HepG2 (cell line): ENCODE measurements at regions not wholly inside any gene's neighbourhood (a gene's known extent, or its start where the extent isn't known, plus 50 kb on each side); places are given as distances from the start of the nearest gene placed in this dataset.

Experiments used
- ATAC-seq: fragments of 200-7000 bp; cut with Tn5 transposase; 3 replicates; pipeline ENCODE4 v1.9.1; 2020; ENCODE audit warnings: mild to moderate bottlenecking, moderate library complexity
- BruUV-seq: library from RNA; stranded (reverse); fragments of 400-500 nt; replicated peaks from 2 replicates; lab custom pipeline; 2021; lab: Mats Ljungman, UMichigan
- CTCF ChIA-PET: fragments of 300-600 bp; formaldehyde crosslinking; extraction: SDS; loops from one replicate; lab custom pipeline; 2021; ENCODE audit warnings: low total read pairs, inconsistent platforms, low intra/inter-chr PET ratio; lab: Yijun Ruan, JAX
- POLR2A ChIA-PET: fragments of 350-600 bp; sonication (Branson Sonifier 250); formaldehyde crosslinking; loops from one replicate; lab custom pipeline; 2020; ENCODE audit warnings: antibody characterized with exemption, inconsistent platforms; lab: Yijun Ruan, JAX
- DNase-seq: peaks from one replicate; pipeline ENCODE4 v3.0.0-alpha.2; 2015; ENCODE audit warnings: low spot score
- FAIRE-seq: peaks from 3 replicates; lab custom pipeline; 2011; peaks lifted over from hg19 to GRCh38; lab: Jason Lieb, UNC
- H2AFZ ChIP-seq: one replicate; pipeline ENCODE4 v1.6.1; 2011; ENCODE audit warnings: low read length, inconsistent platforms
- H3K27ac ChIP-seq: fragments of 300-600 bp; 3 replicates; pipeline ENCODE4 v1.8.0; 2011; ENCODE audit warnings: mixed run types, mild to moderate bottlenecking, mixed read lengths, low read length, inconsistent platforms; ENCODE audit not compliant: insufficient read depth; ENCODE audit errors: extremely low read length
- H3K27me3 ChIP-seq, 2 experiments: fragments of 200-600 bp in 1 of 2; 2 replicates in 1 of 2; 3 replicates in 1 of 2; pipeline versions ENCODE4 v1.6.0 to v1.8.0; 2011; ENCODE audit warnings: low read length in 2 of 2, mild to moderate bottlenecking in 2 of 2, moderate library complexity in 2 of 2, inconsistent platforms in 1 of 2; ENCODE audit not compliant: insufficient read depth in 2 of 2, control insufficient read depth in 1 of 2
- H3K36me3 ChIP-seq, 2 experiments: fragments of 200-600 bp in 1 of 2; replicated peaks in 1 of 2; 2 replicates in 1 of 2; 3 replicates in 1 of 2; pipeline versions ENCODE4 v1.5.1 to v1.8.0; 2011; ENCODE audit warnings: low read length in 2 of 2, inconsistent platforms in 1 of 2; ENCODE audit not compliant: insufficient read depth in 2 of 2, control insufficient read depth in 1 of 2
- H3K4me1 ChIP-seq: 2 replicates; pipeline ENCODE4 v1.5.1; 2012; ENCODE audit warnings: low read length, inconsistent platforms; ENCODE audit not compliant: insufficient read depth
- H3K4me2 ChIP-seq: 2 replicates; pipeline ENCODE4 v1.6.0; 2011; ENCODE audit warnings: low read depth, low read length, inconsistent platforms
- H3K4me3 ChIP-seq, 3 experiments: fragments of 200-600 bp in 1 of 3; sonication (generic), shearing (Covaris generic) in 1 of 3; replicated peaks in 1 of 3; 2 replicates each; pipeline ENCODE4 v1.5.1; 2011 to 2016; ENCODE audit warnings: low read length in 3 of 3, inconsistent platforms in 2 of 3, low read depth in 2 of 3, mild to moderate bottlenecking in 2 of 3, control low read depth in 1 of 3, mixed read lengths in 1 of 3; ENCODE audit not compliant: insufficient read depth in 1 of 3
- H3K79me2 ChIP-seq: one replicate; pipeline ENCODE4 v1.6.1; 2011; ENCODE audit warnings: low read length, inconsistent platforms; ENCODE audit not compliant: insufficient read depth
- H3K9ac ChIP-seq: 2 replicates; pipeline ENCODE4 v1.6.0; 2011; ENCODE audit warnings: mild to moderate bottlenecking, low read depth, low read length, inconsistent platforms; ENCODE audit not compliant: insufficient read depth
- H3K9me3 ChIP-seq: 2 replicates; pipeline ENCODE4 v1.5.1; 2012; ENCODE audit warnings: mild to moderate bottlenecking, low read length
- H4K20me1 ChIP-seq: 2 replicates; pipeline ENCODE4 v1.6.0; 2011; ENCODE audit warnings: inconsistent platforms, mild to moderate bottlenecking, low read length, moderate library complexity; ENCODE audit not compliant: insufficient read depth
- CEBPB ChIP-seq: IDR thresholded peaks from 2 replicates; pipeline ENCODE4 v1.6.1; 2011; ENCODE audit warnings: low read depth, low read length, improper control_type of control experiment, borderline replicate concordance
- ELF1 ChIP-seq: sonication (generic); formaldehyde crosslinking; IDR thresholded peaks from 2 replicates; pipeline ENCODE4 v1.4.0; 2020; ENCODE audit warnings: missing genetic modification reagents
- ETV6 ChIP-seq: sonication (generic); formaldehyde crosslinking; conservative IDR thresholded peaks from 2 replicates; pipeline ENCODE4 v1.4.0; 2020; ENCODE audit warnings: missing genetic modification reagents
- KDM6A ChIP-seq: IDR thresholded peaks from 2 replicates; pipeline ENCODE4 v1.6.1; 2016; ENCODE audit warnings: low read depth
- LCORL ChIP-seq, 2 experiments: fragments of 450-650 bp in 1 of 2; sonication (generic) in 1 of 2; formaldehyde crosslinking in 1 of 2; IDR thresholded peaks; 2 replicates each; pipeline versions ENCODE4 v1.5.0 to v1.6.1; 2017 to 2020; ENCODE audit warnings: antibody characterized with exemption in 1 of 2, missing genetic modification reagents in 1 of 2
- NAIF1 ChIP-seq: sonication (generic); formaldehyde crosslinking; IDR thresholded peaks from 2 replicates; pipeline ENCODE4 v1.5.0; 2020; ENCODE audit warnings: mild to moderate bottlenecking, missing genetic modification reagents, borderline replicate concordance
- NCOA1 ChIP-seq: sonication (generic); formaldehyde crosslinking; IDR thresholded peaks from 2 replicates; pipeline ENCODE4 v1.9.0; 2021; ENCODE audit warnings: missing genetic modification reagents
- NCOA5 ChIP-seq: sonication (generic); formaldehyde crosslinking; IDR thresholded peaks from 2 replicates; pipeline ENCODE4 v1.4.0; 2020; ENCODE audit warnings: missing genetic modification reagents
- PCBP2 ChIP-seq: fragments of 200-400 bp; formaldehyde crosslinking; optimal IDR thresholded peaks from 2 replicates; pipeline ENCODE3; 2018; ENCODE audit warnings: low read length, low read depth; ENCODE audit not compliant: poor library complexity, severe bottlenecking
- TBL1XR1 ChIP-seq: fragments of 150-350 bp; IDR thresholded peaks from 2 replicates; pipeline ENCODE4 v1.6.1; 2014; ENCODE audit warnings: borderline replicate concordance, low read length; ENCODE audit not compliant: partially characterized antibody
- ZFP36 ChIP-seq: fragments of 150-350 bp; IDR thresholded peaks from 2 replicates; pipeline ENCODE4 v1.6.1; 2018; ENCODE audit warnings: borderline replicate concordance, low read length, low read depth; ENCODE audit not compliant: partially characterized antibody
- ZFYVE20 ChIP-seq: sonication (generic); formaldehyde crosslinking; IDR thresholded peaks from 2 replicates; pipeline ENCODE4 v1.8.0; 2023; ENCODE audit warnings: low read depth, mild to moderate bottlenecking, moderate library complexity, missing genetic modification reagents, borderline replicate concordance
- WGBS: methylation state at CpG from one replicate; pipeline ENCODE4 v1.1.6; 2017; ENCODE audit warnings: low lambda C conversion rate; 5-methylcytosine and 5-hydroxymethylcytosine counted together
- in situ Hi-C: cut with HindIII; loops from 2 replicates; pipeline ENCODE4 v1.10.0; 2017; ENCODE audit warnings: low pct_unique_long_range_greater_than_20kb; ENCODE audit not compliant: extremely low pct_ligation_motif_present
- intact Hi-C: fragments of 100-400 bp; cut with micrococcal nuclease; formaldehyde crosslinking; loops from one replicate; pipeline ENCODE4 v1.10.0; 2022; ENCODE audit not compliant: unreplicated experiment
- TF ChIP-seq, protein P1 (sequence below): sonication (generic); formaldehyde crosslinking; IDR thresholded peaks from 2 replicates; pipeline ENCODE4 v1.5.1; 2020; ENCODE audit warnings: mild to moderate bottlenecking, missing genetic modification reagents, borderline replicate concordance
- TF ChIP-seq, protein P2 (sequence below): sonication (generic); formaldehyde crosslinking; IDR thresholded peaks from 2 replicates; pipeline ENCODE4 v1.4.0; 2020; ENCODE audit warnings: missing genetic modification reagents, borderline replicate concordance
- TF ChIP-seq, protein P3 (sequence below): sonication (generic); formaldehyde crosslinking; IDR thresholded peaks from 2 replicates; pipeline ENCODE4 v1.8.0; 2022; ENCODE audit warnings: low read depth, missing genetic modification reagents

DNA sequence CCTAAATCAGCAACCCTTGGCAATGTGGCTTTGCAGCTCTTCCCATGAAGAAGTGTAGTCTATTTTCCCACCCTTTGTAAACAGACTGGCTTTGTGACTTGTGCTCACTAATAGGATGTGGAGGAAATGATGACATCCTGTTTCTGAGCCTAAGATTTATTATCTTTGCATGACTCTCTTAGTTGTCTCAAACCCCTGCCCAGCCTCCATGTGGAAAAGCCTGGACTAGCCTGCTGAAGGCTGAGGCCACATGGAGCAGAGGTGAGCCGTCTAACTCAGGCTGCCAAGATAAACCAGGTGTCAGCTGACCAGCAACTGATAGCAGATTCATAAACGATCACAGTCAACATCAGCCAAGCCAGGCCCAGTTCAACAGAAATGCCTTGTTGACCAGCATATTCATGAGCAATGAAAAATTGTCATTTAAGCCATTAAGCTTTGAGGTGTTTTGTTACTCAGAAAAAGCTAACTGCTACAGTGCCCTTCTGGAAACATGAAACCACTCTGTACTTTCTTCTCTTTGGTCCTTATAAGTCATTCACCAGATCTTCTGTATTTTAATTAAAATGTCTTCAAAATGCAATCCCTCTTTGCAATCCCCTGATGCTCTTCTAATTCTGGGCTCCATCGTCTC is 586.3 kb upstream of the ANKRD30A start (continued):
- TF ChIP-seq, protein P1, sequence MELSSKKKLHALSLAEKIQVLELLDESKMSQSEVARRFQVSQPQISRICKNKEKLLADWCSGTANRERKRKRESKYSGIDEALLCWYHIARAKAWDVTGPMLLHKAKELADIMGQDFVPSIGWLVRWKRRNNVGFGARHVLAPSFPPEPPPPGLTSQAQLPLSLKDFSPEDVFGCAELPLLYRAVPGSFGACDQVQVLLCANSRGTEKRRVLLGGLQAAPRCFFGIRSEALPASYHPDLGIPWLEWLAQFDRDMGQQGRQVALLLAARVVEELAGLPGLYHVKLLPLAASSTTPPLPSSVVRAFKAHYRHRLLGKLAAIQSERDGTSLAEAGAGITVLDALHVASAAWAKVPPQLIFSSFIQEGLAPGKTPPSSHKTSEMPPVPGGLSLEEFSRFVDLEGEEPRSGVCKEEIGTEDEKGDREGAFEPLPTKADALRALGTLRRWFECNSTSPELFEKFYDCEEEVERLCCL (CRISPR knock-in tag) = no peak
- TF ChIP-seq ZFP36 = no peak
- TF ChIP-seq NCOA5 (CRISPR knock-in tag) = no peak
- TF ChIP-seq, all 625 proteins: peak for 0

DNA sequence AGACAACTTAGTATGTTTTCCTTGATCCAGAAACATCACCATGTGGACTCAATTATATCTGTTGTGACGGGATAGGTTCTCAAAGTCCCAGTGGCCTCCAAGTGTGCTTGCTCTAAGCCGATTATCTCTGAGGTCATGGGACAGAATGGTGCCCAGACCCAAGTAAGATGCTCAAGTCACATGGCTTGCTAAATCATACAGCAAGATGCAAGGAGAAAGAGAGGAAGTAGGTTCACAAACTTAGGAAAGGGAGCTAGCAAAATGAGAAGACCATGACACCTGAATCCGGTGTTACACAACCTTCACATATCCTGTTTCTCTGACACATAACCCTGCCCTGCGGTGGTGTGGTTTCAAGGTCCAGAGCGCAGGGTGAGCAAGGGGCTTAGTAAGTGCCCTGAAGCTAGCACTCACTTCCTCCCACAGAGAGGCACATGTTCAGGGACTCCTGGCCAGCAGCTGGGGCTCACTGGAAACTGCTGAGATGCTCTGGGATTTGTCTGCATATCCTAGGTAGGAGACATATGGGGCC is 590.9 kb upstream of the ANKRD30A start:
- WGBS = 36% methylated on average over 4 of the region's 5 CpGs
- FAIRE-seq (no peak), ATAC-seq (peak; percentile 50; the same call in 2 of the 3 replicates), DNase-seq (no peak)
- Histone ChIP-seq H3K4me2 (no peak overlapping the region), H3K27ac (no peak overlapping the region), H3K9ac (no peak overlapping the region), H3K4me1 (no peaks in the 10 kb centered on the region), H3K4me3 (no peak overlapping the region), H3K36me3 (no peaks in the 10 kb centered on the region), H2AFZ (no peak overlapping the region), H3K9me3 (peaks cover 7% of the 10 kb centered on the region; the same call in 1 of the 2 replicates), H3K27me3 (no peaks in the 10 kb centered on the region), H3K79me2 (no peaks in the 10 kb centered on the region), H4K20me1 (no peaks in the 10 kb centered on the region)
- intact Hi-C loops = loop anchor here (5.0 kb wide), 1 partner anchor 782 kb away; no protein-coding TSS in a partner anchor
- POLR2A ChIA-PET = no interaction called here
- CTCF ChIA-PET = no interaction called here
- in situ Hi-C loops = no loop called here
- no TSS peak for BruUV-seq
- TF ChIP-seq PCBP2 (no peak), LCORL (IDR thresholded peaks at IDR 0.05) (no peak), LCORL (CRISPR knock-in tag; IDR thresholded peaks at IDR 0.05) (no peak), ELF1 (CRISPR knock-in tag) (no peak), ZFYVE20 (CRISPR knock-in tag) (no peak), TBL1XR1 (no peak), NAIF1 (no peak), ETV6 (no peak), CEBPB (peak; percentile 35; the same call in 1 of the 2 replicates), NCOA1 (CRISPR knock-in tag) (no peak), KDM6A (CRISPR knock-in tag) (no peak)
- TF ChIP-seq, protein P2, sequence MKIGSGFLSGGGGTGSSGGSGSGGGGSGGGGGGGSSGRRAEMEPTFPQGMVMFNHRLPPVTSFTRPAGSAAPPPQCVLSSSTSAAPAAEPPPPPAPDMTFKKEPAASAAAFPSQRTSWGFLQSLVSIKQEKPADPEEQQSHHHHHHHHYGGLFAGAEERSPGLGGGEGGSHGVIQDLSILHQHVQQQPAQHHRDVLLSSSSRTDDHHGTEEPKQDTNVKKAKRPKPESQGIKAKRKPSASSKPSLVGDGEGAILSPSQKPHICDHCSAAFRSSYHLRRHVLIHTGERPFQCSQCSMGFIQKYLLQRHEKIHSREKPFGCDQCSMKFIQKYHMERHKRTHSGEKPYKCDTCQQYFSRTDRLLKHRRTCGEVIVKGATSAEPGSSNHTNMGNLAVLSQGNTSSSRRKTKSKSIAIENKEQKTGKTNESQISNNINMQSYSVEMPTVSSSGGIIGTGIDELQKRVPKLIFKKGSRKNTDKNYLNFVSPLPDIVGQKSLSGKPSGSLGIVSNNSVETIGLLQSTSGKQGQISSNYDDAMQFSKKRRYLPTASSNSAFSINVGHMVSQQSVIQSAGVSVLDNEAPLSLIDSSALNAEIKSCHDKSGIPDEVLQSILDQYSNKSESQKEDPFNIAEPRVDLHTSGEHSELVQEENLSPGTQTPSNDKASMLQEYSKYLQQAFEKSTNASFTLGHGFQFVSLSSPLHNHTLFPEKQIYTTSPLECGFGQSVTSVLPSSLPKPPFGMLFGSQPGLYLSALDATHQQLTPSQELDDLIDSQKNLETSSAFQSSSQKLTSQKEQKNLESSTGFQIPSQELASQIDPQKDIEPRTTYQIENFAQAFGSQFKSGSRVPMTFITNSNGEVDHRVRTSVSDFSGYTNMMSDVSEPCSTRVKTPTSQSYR (CRISPR knock-in tag) = no peak
- TF ChIP-seq, protein P3, sequence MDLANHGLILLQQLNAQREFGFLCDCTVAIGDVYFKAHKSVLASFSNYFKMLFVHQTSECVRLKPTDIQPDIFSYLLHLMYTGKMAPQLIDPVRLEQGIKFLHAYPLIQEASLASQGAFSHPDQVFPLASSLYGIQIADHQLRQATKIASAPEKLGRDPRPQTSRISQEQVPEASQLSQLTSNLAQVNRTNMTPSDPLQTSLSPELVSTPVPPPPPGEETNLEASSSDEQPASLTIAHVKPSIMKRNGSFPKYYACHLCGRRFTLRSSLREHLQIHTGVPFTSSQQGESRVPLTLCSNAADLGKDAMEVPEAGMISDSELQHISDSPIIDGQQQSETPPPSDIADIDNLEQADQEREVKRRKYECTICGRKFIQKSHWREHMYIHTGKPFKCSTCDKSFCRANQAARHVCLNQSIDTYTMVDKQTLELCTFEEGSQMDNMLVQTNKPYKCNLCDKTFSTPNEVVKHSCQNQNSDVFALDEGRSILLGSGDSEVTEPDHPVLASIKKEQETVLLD = no peak
